Endothelial cell (in vitro differentiated cells): ENCODE measurements at regions not wholly inside any gene's neighbourhood (a gene's known extent, or its start where the extent isn't known, plus 50 kb on each side); places are given as distances from the start of the nearest gene placed in this dataset.
"Not testable (repeated sequence)": the region's sequence is repeated elsewhere in the genome, so short reads cannot be mapped to it uniquely, and the experiment has no call there.

Experiments
- DNase-seq: peaks from one replicate; pipeline ENCODE4 v3.0.0; 2021; ENCODE audit warnings: low spot score
- H3K27ac Mint-ChIP-seq: one replicate; pipeline ENCODE4 v1.8.0; 2021; ENCODE audit warnings: mixed read lengths, inconsistent platforms; ENCODE audit not compliant: unreplicated experiment
- H3K27me3 Mint-ChIP-seq: one replicate; pipeline ENCODE4 v1.8.0; 2021; ENCODE audit warnings: mild to moderate bottlenecking, moderate library complexity, mixed read lengths, inconsistent platforms; ENCODE audit not compliant: unreplicated experiment
- H3K36me3 Mint-ChIP-seq: one replicate; pipeline ENCODE4 v1.8.0; 2021; ENCODE audit warnings: mild to moderate bottlenecking, low read depth, mixed read lengths, inconsistent platforms; ENCODE audit not compliant: unreplicated experiment
- H3K4me1 Mint-ChIP-seq: one replicate; pipeline ENCODE4 v1.8.0; 2021; ENCODE audit warnings: mild to moderate bottlenecking, mixed read lengths, inconsistent platforms; ENCODE audit not compliant: unreplicated experiment
- H3K4me3 Mint-ChIP-seq: one replicate; pipeline ENCODE4 v1.8.0; 2021; ENCODE audit warnings: mild to moderate bottlenecking, mixed read lengths, inconsistent platforms; ENCODE audit not compliant: unreplicated experiment
- H3K9me3 Mint-ChIP-seq: one replicate; pipeline ENCODE4 v1.8.0; 2021; ENCODE audit warnings: mixed read lengths, inconsistent platforms; ENCODE audit not compliant: unreplicated experiment
- TF ChIP-seq, protein P1 (sequence below): fragments of 200-600 bp; sonication (generic); IDR thresholded peaks from one replicate; pipeline ENCODE4 v1.5.0; 2021; ENCODE audit warnings: antibody characterized with exemption; ENCODE audit not compliant: unreplicated experiment

DNA sequence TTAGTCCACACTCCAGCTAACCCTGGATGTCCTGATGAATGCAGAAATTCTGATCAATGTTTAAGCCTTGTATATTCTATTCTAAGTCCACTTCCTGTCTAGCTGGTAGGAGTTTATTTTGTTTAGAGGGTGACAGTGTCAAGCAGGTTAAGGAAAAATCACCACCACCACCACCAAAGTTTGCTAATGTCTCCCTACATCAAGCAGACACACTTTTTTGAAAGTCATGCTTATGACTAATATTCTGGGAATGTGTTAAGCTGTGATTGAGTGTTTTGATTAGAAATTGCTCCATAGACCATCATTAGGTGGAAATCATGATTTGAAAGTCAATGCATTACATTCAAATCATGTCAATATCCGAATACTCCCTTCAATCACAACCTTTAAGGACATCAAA is 1530.1 kb downstream of the MAT2B start:
- H3K27ac Mint-ChIP-seq: no peak overlapping the region
- H3K9me3 Mint-ChIP-seq: no peaks in the 10 kb centered on the region
- H3K4me1 Mint-ChIP-seq: no peaks in the 10 kb centered on the region
- no peak for DNase-seq
- no peak overlapping the region for H3K4me3 Mint-ChIP-seq
- no peaks in the 10 kb centered on the region for H3K36me3 Mint-ChIP-seq
- TF ChIP-seq, protein P1, sequence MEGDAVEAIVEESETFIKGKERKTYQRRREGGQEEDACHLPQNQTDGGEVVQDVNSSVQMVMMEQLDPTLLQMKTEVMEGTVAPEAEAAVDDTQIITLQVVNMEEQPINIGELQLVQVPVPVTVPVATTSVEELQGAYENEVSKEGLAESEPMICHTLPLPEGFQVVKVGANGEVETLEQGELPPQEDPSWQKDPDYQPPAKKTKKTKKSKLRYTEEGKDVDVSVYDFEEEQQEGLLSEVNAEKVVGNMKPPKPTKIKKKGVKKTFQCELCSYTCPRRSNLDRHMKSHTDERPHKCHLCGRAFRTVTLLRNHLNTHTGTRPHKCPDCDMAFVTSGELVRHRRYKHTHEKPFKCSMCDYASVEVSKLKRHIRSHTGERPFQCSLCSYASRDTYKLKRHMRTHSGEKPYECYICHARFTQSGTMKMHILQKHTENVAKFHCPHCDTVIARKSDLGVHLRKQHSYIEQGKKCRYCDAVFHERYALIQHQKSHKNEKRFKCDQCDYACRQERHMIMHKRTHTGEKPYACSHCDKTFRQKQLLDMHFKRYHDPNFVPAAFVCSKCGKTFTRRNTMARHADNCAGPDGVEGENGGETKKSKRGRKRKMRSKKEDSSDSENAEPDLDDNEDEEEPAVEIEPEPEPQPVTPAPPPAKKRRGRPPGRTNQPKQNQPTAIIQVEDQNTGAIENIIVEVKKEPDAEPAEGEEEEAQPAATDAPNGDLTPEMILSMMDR: no peak
- H3K27me3 Mint-ChIP-seq: no peaks in the 10 kb centered on the region

DNA sequence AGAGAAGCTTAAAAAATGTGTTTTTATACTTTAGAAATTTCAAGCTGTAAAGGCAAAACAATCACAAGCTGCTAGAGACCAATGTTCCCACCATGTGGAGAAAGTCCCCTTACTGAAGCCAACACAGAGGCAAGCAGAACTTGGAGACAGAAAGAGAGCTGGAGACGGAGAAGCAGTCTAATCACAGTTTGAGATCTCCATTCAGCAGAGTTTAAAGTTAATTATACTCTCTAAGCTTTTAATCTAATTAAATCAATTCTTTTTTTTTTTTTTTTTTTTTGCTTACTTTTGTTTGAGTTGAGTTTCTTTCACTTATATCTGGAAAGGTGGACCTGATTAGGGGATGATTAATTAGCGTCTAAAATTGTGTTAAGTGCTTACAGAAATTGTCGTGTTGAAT is 1534.3 kb downstream of the MAT2B start:
- DNase-seq: no peak
- no peaks in the 10 kb centered on the region for H3K36me3 Mint-ChIP-seq
- H3K4me3 Mint-ChIP-seq: no peak overlapping the region
- TF ChIP-seq, protein P1: no peak
- no peaks in the 10 kb centered on the region for H3K9me3 Mint-ChIP-seq
- no peak overlapping the region for H3K27ac Mint-ChIP-seq
- H3K27me3 Mint-ChIP-seq: no peaks in the 10 kb centered on the region
- H3K4me1 Mint-ChIP-seq: no peaks in the 10 kb centered on the region

DNA sequence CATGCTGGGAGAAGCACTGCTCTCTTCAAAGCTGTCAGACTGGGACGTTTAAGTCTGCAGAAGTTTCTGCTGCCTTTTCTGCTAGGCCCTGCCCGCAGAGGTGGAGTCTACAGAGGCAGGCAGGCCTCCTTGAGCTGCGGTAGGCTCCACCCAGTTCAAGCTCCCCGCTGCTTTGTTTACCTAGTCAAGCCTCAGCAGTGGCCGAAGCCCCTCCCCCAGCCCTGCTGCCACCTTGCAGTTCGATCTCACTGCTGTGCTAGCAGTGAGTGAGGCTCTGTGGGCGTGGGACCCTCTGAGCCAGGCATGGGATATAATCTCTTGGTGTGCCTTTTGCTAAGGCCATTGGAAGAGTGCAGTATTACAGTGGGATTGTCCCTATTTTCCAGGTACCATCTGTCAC is 1540.5 kb downstream of the MAT2B start:
- H3K9me3 Mint-ChIP-seq, H3K27ac Mint-ChIP-seq: not testable (repeated sequence)

DNA sequence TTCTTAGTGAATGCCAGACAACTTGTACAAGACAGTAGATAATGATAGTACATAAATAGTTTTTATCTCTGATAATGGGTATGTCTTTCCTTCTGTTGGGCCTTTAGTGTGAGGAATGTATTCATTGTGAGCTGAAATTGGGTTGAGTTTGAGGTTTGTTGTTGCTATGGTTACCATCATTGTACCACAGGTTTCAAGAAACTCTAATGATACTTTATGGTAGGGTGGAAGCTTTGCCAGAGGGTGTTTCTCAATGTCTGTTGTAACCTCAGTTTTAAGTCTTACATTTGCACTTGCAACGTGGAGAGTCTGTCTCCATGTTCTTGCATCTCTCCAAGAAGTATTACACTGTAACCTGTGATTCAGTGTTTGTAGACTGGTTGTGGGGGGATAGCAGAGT is 1550.1 kb downstream of the MAT2B start:
- Mint-ChIP-seq H3K36me3 (no peaks in the 10 kb centered on the region), H3K4me1 (no peaks in the 10 kb centered on the region), H3K9me3 (no peaks in the 10 kb centered on the region), H3K4me3 (no peak overlapping the region), H3K27ac (no peak overlapping the region), H3K27me3 (no peaks in the 10 kb centered on the region)
- TF ChIP-seq, protein P1: no peak
- DNase-seq: no peak

More for the DNA sequence above, 1540.5 kb downstream of the MAT2B start:
- H3K4me3 Mint-ChIP-seq, H3K27me3 Mint-ChIP-seq, H3K4me1 Mint-ChIP-seq, H3K36me3 Mint-ChIP-seq, DNase-seq: not testable (repeated sequence)

DNA sequence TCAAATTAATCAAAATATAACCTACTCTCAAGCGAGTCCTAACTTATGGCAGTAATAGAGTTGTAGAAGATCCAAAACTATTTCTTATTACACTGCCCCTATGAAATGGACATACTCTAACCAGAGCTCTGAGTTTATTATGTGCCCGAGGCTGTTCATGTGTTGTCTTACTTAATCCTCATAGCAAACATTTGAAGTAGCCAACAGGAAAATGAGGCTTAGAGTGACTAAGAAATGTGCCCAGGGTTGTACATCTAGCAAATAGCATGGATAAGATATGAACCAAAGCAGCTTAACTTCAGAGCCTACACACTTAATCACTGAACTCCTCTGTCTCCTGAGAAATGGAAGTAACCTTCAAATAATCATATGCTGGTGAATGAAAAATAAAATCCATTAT is 1551.7 kb downstream of the MAT2B start:
- no peaks in the 10 kb centered on the region for H3K36me3 Mint-ChIP-seq
- H3K9me3 Mint-ChIP-seq: no peaks in the 10 kb centered on the region
- no peaks in the 10 kb centered on the region for H3K27me3 Mint-ChIP-seq
- no peak overlapping the region for H3K27ac Mint-ChIP-seq
- no peak overlapping the region for H3K4me3 Mint-ChIP-seq
- H3K4me1 Mint-ChIP-seq: no peaks in the 10 kb centered on the region
- TF ChIP-seq, protein P1: no peak
- DNase-seq: no peak
